Caco-2 (cell line): ENCODE measurements at regions not wholly inside any gene's neighbourhood (a gene's known extent, or its start where the extent isn't known, plus 50 kb on each side); places are given as distances from the start of the nearest gene placed in this dataset.

Source experiments
- BruUV-seq: library from RNA; stranded (reverse); fragments of 400-500 nt; replicated peaks from 2 replicates; lab custom pipeline; 2021; lab: Mats Ljungman, UMichigan
- CTCF ChIA-PET: fragments of 300-600 bp; sonication (Branson Sonifier 250); formaldehyde crosslinking; loops from one replicate; lab custom pipeline; 2022; ENCODE audit warnings: antibody characterized with exemption; lab: Charles Lee
- POLR2A ChIA-PET: fragments of 300-600 bp; sonication (Branson Sonifier 250); formaldehyde crosslinking; loops from one replicate; lab custom pipeline; 2022; ENCODE audit warnings: antibody characterized with exemption; lab: Charles Lee
- DNase-seq, 2 experiments: peaks; one replicate each; pipeline versions ENCODE4 v3.0.0 to v3.0.0-alpha.2; 2020 to 2022
- H3K27me3 ChIP-seq: replicated peaks from 2 replicates; pipeline ENCODE4 v1.6.0; 2011; ENCODE audit warnings: low read length; ENCODE audit not compliant: control insufficient read depth, insufficient read depth
- H3K36me3 ChIP-seq: 2 replicates; pipeline ENCODE4 v1.5.1; 2011; ENCODE audit warnings: low read length; ENCODE audit not compliant: control insufficient read depth, insufficient read depth
- H3K4me1 ChIP-seq: fragments of 250-450 bp; sonication (Bioruptor Pico); 2 replicates; pipeline ENCODE4 v1.5.1; 2020; ENCODE audit warnings: mild to moderate bottlenecking
- H3K4me3 ChIP-seq: 2 replicates; pipeline ENCODE4 v1.5.1; 2011; ENCODE audit warnings: low read depth, mild to moderate bottlenecking, control low read depth, low read length
- H3K9me3 ChIP-seq: fragments of 250-450 bp; sonication (Bioruptor Pico); 2 replicates; pipeline ENCODE4 v1.5.1; 2020; ENCODE audit warnings: mild to moderate bottlenecking, moderate library complexity
- H3K27ac Mint-ChIP-seq: one replicate; pipeline ENCODE4 v1.8.0; 2022; ENCODE audit warnings: mixed read lengths; ENCODE audit not compliant: unreplicated experiment
- H3K27me3 Mint-ChIP-seq: one replicate; pipeline ENCODE4 v1.8.0; 2022; ENCODE audit warnings: mixed read lengths; ENCODE audit not compliant: insufficient read depth, unreplicated experiment
- H3K36me3 Mint-ChIP-seq: one replicate; pipeline ENCODE4 v1.8.0; 2022; ENCODE audit warnings: mild to moderate bottlenecking, mixed read lengths; ENCODE audit not compliant: insufficient read depth, unreplicated experiment
- H3K4me1 Mint-ChIP-seq: one replicate; pipeline ENCODE4 v1.8.0; 2022; ENCODE audit warnings: low read depth, mixed read lengths; ENCODE audit not compliant: unreplicated experiment
- H3K4me3 Mint-ChIP-seq: one replicate; pipeline ENCODE4 v1.8.0; 2022; ENCODE audit warnings: mild to moderate bottlenecking, moderate library complexity, mixed read lengths; ENCODE audit not compliant: unreplicated experiment
- H3K9me3 Mint-ChIP-seq: one replicate; pipeline ENCODE4 v1.8.0; 2022; ENCODE audit warnings: mixed read lengths; ENCODE audit not compliant: unreplicated experiment
- CTCF ChIP-seq, 2 experiments: fragments of 200-600 bp in 1 of 2; IDR thresholded peaks; 1 replicate in 1 of 2; 2 replicates in 1 of 2; pipeline versions ENCODE4 v1.5.1 to v1.8.0; 2011 to 2022; ENCODE audit warnings: antibody characterized with exemption in 1 of 2, control low read depth in 1 of 2, inconsistent platforms in 1 of 2, low read depth in 1 of 2, low read length in 1 of 2, mild to moderate bottlenecking in 1 of 2, moderate library complexity in 1 of 2; ENCODE audit not compliant: insufficient read depth in 1 of 2, severe bottlenecking in 1 of 2, unreplicated experiment in 1 of 2
- intact Hi-C: fragments of 100-400 bp; cut with micrococcal nuclease; formaldehyde crosslinking; loops from one replicate; pipeline ENCODE4 v1.10.0; 2022; ENCODE audit not compliant: unreplicated experiment

GRCh38 chr11:133782116-133782725, 63.1 kb downstream of the SPATA19 start:
- Mint-ChIP-seq H3K4me1 (no peaks in the 10 kb centered on the region), H3K27me3 (peaks cover 11% of the 10 kb centered on the region), H3K36me3 (no peaks in the 10 kb centered on the region), H3K9me3 (peaks cover 30% of the 10 kb centered on the region), H3K4me3 (no peak overlapping the region), H3K27ac (no peak overlapping the region)
- Histone ChIP-seq H3K4me3 (no peak overlapping the region), H3K36me3 (no peaks in the 10 kb centered on the region), H3K4me1 (no peaks in the 10 kb centered on the region), H3K27me3 (no peaks in the 10 kb centered on the region), H3K9me3 (peaks cover 9% of the 10 kb centered on the region)
- ChIA-PET CTCF (no interaction called here), POLR2A (no interaction called here)
- no peak for TF ChIP-seq CTCF (IDR thresholded peaks at IDR 0.05; ENCODE audit: insufficient read depth in 1 of 2, low read depth in 1 of 2, low read length in 1 of 2, severe bottlenecking in 1 of 2, unreplicated experiment in 1 of 2)
- BruUV-seq: no TSS peak
- intact Hi-C loops: no loop called here
- DNase-seq: no peak

GRCh38 chr11:133778161-133778560, 67.2 kb downstream of the SPATA19 start:
- no peak for DNase-seq
- POLR2A ChIA-PET: no interaction called here
- BruUV-seq: no TSS peak
- TF ChIP-seq CTCF (IDR thresholded peaks at IDR 0.05; ENCODE audit: insufficient read depth in 1 of 2, low read depth in 1 of 2, low read length in 1 of 2, severe bottlenecking in 1 of 2, unreplicated experiment in 1 of 2): no peak
- CTCF ChIA-PET: no interaction called here
- peaks cover 29% of the 10 kb centered on the region for H3K9me3 Mint-ChIP-seq
- peaks cover 10% of the 10 kb centered on the region for H3K27me3 Mint-ChIP-seq
- Histone ChIP-seq H3K27me3 (no peaks in the 10 kb centered on the region), H3K4me1 (no peaks in the 10 kb centered on the region), H3K36me3 (no peaks in the 10 kb centered on the region), H3K4me3 (no peak overlapping the region), H3K9me3 (peaks cover 5% of the 10 kb centered on the region; the same call in 1 of the 2 replicates)
- no peak overlapping the region for H3K27ac Mint-ChIP-seq
- H3K4me1 Mint-ChIP-seq: no peaks in the 10 kb centered on the region
- no peak overlapping the region for H3K4me3 Mint-ChIP-seq
- no peaks in the 10 kb centered on the region for H3K36me3 Mint-ChIP-seq
- intact Hi-C loops: no loop called here

- Histone ChIP-seq H3K36me3 (no peaks in the 10 kb centered on the region), H3K27me3 (no peaks in the 10 kb centered on the region), H3K4me1 (no peaks in the 10 kb centered on the region), H3K4me3 (no peak overlapping the region), H3K9me3 (peaks cover 5% of the 10 kb centered on the region; the same call in 1 of the 2 replicates)
- peaks cover 27% of the 10 kb centered on the region for H3K9me3 Mint-ChIP-seq
- no peak overlapping the region for H3K4me3 Mint-ChIP-seq
- H3K4me1 Mint-ChIP-seq: no peaks in the 10 kb centered on the region
- ChIA-PET CTCF (no interaction called here), POLR2A (no interaction called here)
- H3K27me3 Mint-ChIP-seq: peaks cover 10% of the 10 kb centered on the region
- no peak for TF ChIP-seq CTCF (IDR thresholded peaks at IDR 0.05; ENCODE audit: insufficient read depth in 1 of 2, low read depth in 1 of 2, low read length in 1 of 2, severe bottlenecking in 1 of 2, unreplicated experiment in 1 of 2)
- no peak overlapping the region for H3K27ac Mint-ChIP-seq
- intact Hi-C loops: no loop called here
- H3K36me3 Mint-ChIP-seq: no peaks in the 10 kb centered on the region
- no peak for DNase-seq
- no TSS peak for BruUV-seq
Observed at GRCh38 chr11:133776671-133777367, 68.5 kb downstream of the SPATA19 start.
